Amniotic epithelial cell (primary cell): ENCODE measurements at regions not wholly inside any gene's neighbourhood (a gene's known extent, or its start where the extent isn't known, plus 50 kb on each side); places are given as distances from the start of the nearest gene placed in this dataset.
A peak's percentile ranks its signal among the peaks of the same experiment; 100 is the strongest.

Source experiments
- DNase-seq: peaks from one replicate; pipeline ENCODE4 v3.0.0-alpha.2; 2010; ENCODE audit warnings: low read depth

GRCh38 chr6:119602215-119603178 lies 252.9 kb upstream of the MAN1A1 start:
- DNase-seq: peak; percentile 78

GRCh38 chr6:119598883-119599282 lies 249.3 kb upstream of the MAN1A1 start:
- no peak for DNase-seq

GRCh38 chr6:119594907-119595306 lies 245.3 kb upstream of the MAN1A1 start:
- peak; percentile 24 for DNase-seq

- DNase-seq: no peak
These were observed 241.7 kb upstream of the MAN1A1 start for GRCh38 chr6:119591235-119591634.

- peak; percentile 54 for DNase-seq
These were observed 240.5 kb upstream of the MAN1A1 start for GRCh38 chr6:119590066-119590465.

- DNase-seq: peak; percentile 53
These were observed 238.0 kb upstream of the MAN1A1 start for GRCh38 chr6:119587537-119587936.

- no peak for DNase-seq
These were observed 236.8 kb upstream of the MAN1A1 start for GRCh38 chr6:119586250-119586882.

- no peak for DNase-seq
These were observed 234.5 kb upstream of the MAN1A1 start for GRCh38 chr6:119584088-119584487.

GRCh38 chr6:119581220-119581619 lies 231.7 kb upstream of the MAN1A1 start:
- DNase-seq: no peak

- peak; percentile 94 for DNase-seq
These were observed 226.2 kb upstream of the MAN1A1 start for GRCh38 chr6:119575721-119576120.

GRCh38 chr6:119568580-119568979 lies 219.0 kb upstream of the MAN1A1 start:
- no peak for DNase-seq

- DNase-seq: no peak
These were observed 217.1 kb upstream of the MAN1A1 start for GRCh38 chr6:119566546-119567260.

GRCh38 chr6:119565893-119566292 lies 216.3 kb upstream of the MAN1A1 start:
- no peak for DNase-seq

GRCh38 chr6:119562168-119562567 lies 212.6 kb upstream of the MAN1A1 start:
- DNase-seq: peak; percentile 59

- no peak for DNase-seq
These were observed 210.0 kb upstream of the MAN1A1 start for GRCh38 chr6:119559586-119559985.

GRCh38 chr6:119557239-119557638 lies 207.7 kb upstream of the MAN1A1 start:
- DNase-seq: no peak

GRCh38 chr6:119552021-119552420 lies 202.5 kb upstream of the MAN1A1 start:
- DNase-seq: no peak

GRCh38 chr6:119547024-119547423 lies 197.5 kb upstream of the MAN1A1 start:
- no peak for DNase-seq

- no peak for DNase-seq
These were observed 195.7 kb upstream of the MAN1A1 start for GRCh38 chr6:119545245-119545644.

- peak; percentile 44 for DNase-seq
These were observed 195.0 kb upstream of the MAN1A1 start for GRCh38 chr6:119544325-119545175.

GRCh38 chr6:119543332-119543731 lies 193.8 kb upstream of the MAN1A1 start:
- DNase-seq: no peak

- no peak for DNase-seq
These were observed 192.5 kb upstream of the MAN1A1 start for GRCh38 chr6:119542037-119542436.
